NCI-H1048 (cell line): ENCODE measurements at regions not wholly inside any gene's neighbourhood (a gene's known extent, or its start where the extent isn't known, plus 50 kb on each side); places are given as distances from the start of the nearest gene placed in this dataset.
"Not testable (repeated sequence)": the region's sequence is repeated elsewhere in the genome, so short reads cannot be mapped to it uniquely, and the experiment has no call there.

ENCODE experiments used
- DNase-seq: peaks from one replicate; lab custom pipeline; 2025; lab: John Stamatoyannopoulos, UW

- DNase-seq = no peak
Measured at GRCh38 chr2:7849027-7849426, 832.8 kb upstream of the ID2 start.

GRCh38 chr2:7849531-7849930 lies 832.3 kb upstream of the ID2 start:
- no peak for DNase-seq

GRCh38 chr2:7852546-7852945 lies 829.3 kb upstream of the ID2 start:
- no peak for DNase-seq

- DNase-seq = no peak
Measured at GRCh38 chr2:7857904-7858303, 824.0 kb upstream of the ID2 start.

- DNase-seq = no peak
Measured at GRCh38 chr2:7858624-7859023, 823.2 kb upstream of the ID2 start.

GRCh38 chr2:7860693-7861092 lies 821.2 kb upstream of the ID2 start:
- no peak for DNase-seq

- no peak for DNase-seq
Measured at GRCh38 chr2:7861910-7862702, 819.8 kb upstream of the ID2 start.

- DNase-seq = no peak
Measured at GRCh38 chr2:7866104-7866503, 815.8 kb upstream of the ID2 start.

GRCh38 chr2:7866825-7867224 lies 815.0 kb upstream of the ID2 start:
- no peak for DNase-seq

- DNase-seq = no peak
Measured at GRCh38 chr2:7867867-7868266, 814.0 kb upstream of the ID2 start.

- no peak for DNase-seq
Measured at GRCh38 chr2:7868836-7869235, 813.0 kb upstream of the ID2 start.

- DNase-seq = not testable (repeated sequence)
Measured at GRCh38 chr2:7876445-7876844, 805.4 kb upstream of the ID2 start.

- DNase-seq = not testable (repeated sequence)
Measured at GRCh38 chr2:7878266-7878665, 803.6 kb upstream of the ID2 start.

GRCh38 chr2:7878786-7879482 lies 802.9 kb upstream of the ID2 start:
- no peak for DNase-seq

- no peak for DNase-seq
Measured at GRCh38 chr2:7879483-7879835, 802.4 kb upstream of the ID2 start.

- DNase-seq = no peak
Measured at GRCh38 chr2:7880126-7880525, 801.7 kb upstream of the ID2 start.

- no peak for DNase-seq
Measured at GRCh38 chr2:7880566-7880965, 801.3 kb upstream of the ID2 start.

GRCh38 chr2:7881063-7881462 lies 800.8 kb upstream of the ID2 start:
- DNase-seq = no peak

GRCh38 chr2:7881466-7881865 lies 800.4 kb upstream of the ID2 start:
- no peak for DNase-seq

GRCh38 chr2:7882296-7882695 lies 799.6 kb upstream of the ID2 start:
- no peak for DNase-seq

- no peak for DNase-seq
Measured at GRCh38 chr2:7884338-7884737, 797.5 kb upstream of the ID2 start.

GRCh38 chr2:7886666-7887065 lies 795.2 kb upstream of the ID2 start:
- DNase-seq = no peak

- no peak for DNase-seq
Measured at GRCh38 chr2:7887441-7887840, 794.4 kb upstream of the ID2 start.

- no peak for DNase-seq
Measured at GRCh38 chr2:7888876-7889275, 793.0 kb upstream of the ID2 start.
